HepG2 (cell line): ENCODE measurements at regions not wholly inside any gene's neighbourhood (a gene's known extent, or its start where the extent isn't known, plus 50 kb on each side); places are given as distances from the start of the nearest gene placed in this dataset.

ENCODE experiments used
- ATAC-seq: fragments of 200-7000 bp; cut with Tn5 transposase; 3 replicates; pipeline ENCODE4 v1.9.1; 2020; ENCODE audit warnings: mild to moderate bottlenecking, moderate library complexity
- BruUV-seq: library from RNA; stranded (reverse); fragments of 400-500 nt; replicated peaks from 2 replicates; lab custom pipeline; 2021; lab: Mats Ljungman, UMichigan
- CTCF ChIA-PET: fragments of 300-600 bp; formaldehyde crosslinking; extraction: SDS; loops from one replicate; lab custom pipeline; 2021; ENCODE audit warnings: low total read pairs, inconsistent platforms, low intra/inter-chr PET ratio; lab: Yijun Ruan, JAX
- POLR2A ChIA-PET: fragments of 350-600 bp; sonication (Branson Sonifier 250); formaldehyde crosslinking; loops from one replicate; lab custom pipeline; 2020; ENCODE audit warnings: antibody characterized with exemption, inconsistent platforms; lab: Yijun Ruan, JAX
- DNase-seq: peaks from one replicate; pipeline ENCODE4 v3.0.0-alpha.2; 2015; ENCODE audit warnings: low spot score
- FAIRE-seq: peaks from 3 replicates; lab custom pipeline; 2011; peaks lifted over from hg19 to GRCh38; lab: Jason Lieb, UNC
- H2AFZ ChIP-seq: one replicate; pipeline ENCODE4 v1.6.1; 2011; ENCODE audit warnings: low read length, inconsistent platforms
- H3K27ac ChIP-seq: fragments of 300-600 bp; 3 replicates; pipeline ENCODE4 v1.8.0; 2011; ENCODE audit warnings: mixed run types, mild to moderate bottlenecking, mixed read lengths, low read length, inconsistent platforms; ENCODE audit not compliant: insufficient read depth; ENCODE audit errors: extremely low read length
- H3K27me3 ChIP-seq, 2 experiments: fragments of 200-600 bp in 1 of 2; 2 replicates in 1 of 2; 3 replicates in 1 of 2; pipeline versions ENCODE4 v1.6.0 to v1.8.0; 2011; ENCODE audit warnings: low read length in 2 of 2, mild to moderate bottlenecking in 2 of 2, moderate library complexity in 2 of 2, inconsistent platforms in 1 of 2; ENCODE audit not compliant: insufficient read depth in 2 of 2, control insufficient read depth in 1 of 2
- H3K36me3 ChIP-seq, 2 experiments: fragments of 200-600 bp in 1 of 2; replicated peaks in 1 of 2; 2 replicates in 1 of 2; 3 replicates in 1 of 2; pipeline versions ENCODE4 v1.5.1 to v1.8.0; 2011; ENCODE audit warnings: low read length in 2 of 2, inconsistent platforms in 1 of 2; ENCODE audit not compliant: insufficient read depth in 2 of 2, control insufficient read depth in 1 of 2
- H3K4me1 ChIP-seq: 2 replicates; pipeline ENCODE4 v1.5.1; 2012; ENCODE audit warnings: low read length, inconsistent platforms; ENCODE audit not compliant: insufficient read depth
- H3K4me2 ChIP-seq: 2 replicates; pipeline ENCODE4 v1.6.0; 2011; ENCODE audit warnings: low read depth, low read length, inconsistent platforms
- H3K4me3 ChIP-seq, 3 experiments: fragments of 200-600 bp in 1 of 3; sonication (generic), shearing (Covaris generic) in 1 of 3; replicated peaks in 1 of 3; 2 replicates each; pipeline ENCODE4 v1.5.1; 2011 to 2016; ENCODE audit warnings: low read length in 3 of 3, inconsistent platforms in 2 of 3, low read depth in 2 of 3, mild to moderate bottlenecking in 2 of 3, control low read depth in 1 of 3, mixed read lengths in 1 of 3; ENCODE audit not compliant: insufficient read depth in 1 of 3
- H3K79me2 ChIP-seq: one replicate; pipeline ENCODE4 v1.6.1; 2011; ENCODE audit warnings: low read length, inconsistent platforms; ENCODE audit not compliant: insufficient read depth
- H3K9ac ChIP-seq: 2 replicates; pipeline ENCODE4 v1.6.0; 2011; ENCODE audit warnings: mild to moderate bottlenecking, low read depth, low read length, inconsistent platforms; ENCODE audit not compliant: insufficient read depth
- H3K9me3 ChIP-seq: 2 replicates; pipeline ENCODE4 v1.5.1; 2012; ENCODE audit warnings: mild to moderate bottlenecking, low read length
- H4K20me1 ChIP-seq: 2 replicates; pipeline ENCODE4 v1.6.0; 2011; ENCODE audit warnings: inconsistent platforms, mild to moderate bottlenecking, low read length, moderate library complexity; ENCODE audit not compliant: insufficient read depth
- ARID3A ChIP-seq: IDR thresholded peaks from 2 replicates; pipeline ENCODE4 v1.6.1; 2012; ENCODE audit warnings: low read depth, low read length, improper control_type of control experiment
- SAFB2 ChIP-seq: sonication (generic); formaldehyde crosslinking; IDR thresholded peaks from 2 replicates; pipeline ENCODE4 v1.5.1; 2020; ENCODE audit warnings: missing genetic modification reagents, low read depth, mild to moderate bottlenecking, borderline replicate concordance
- ZFP37 ChIP-seq: sonication (generic); formaldehyde crosslinking; IDR thresholded peaks from 2 replicates; pipeline ENCODE4 v1.4.0; 2020; ENCODE audit warnings: missing genetic modification reagents, borderline replicate concordance
- ZNF512 ChIP-seq: sonication (generic); formaldehyde crosslinking; IDR thresholded peaks from 2 replicates; pipeline ENCODE4 v1.4.0; 2020; ENCODE audit warnings: mild to moderate bottlenecking, missing genetic modification reagents
- ZNF619 ChIP-seq: sonication (generic); formaldehyde crosslinking; IDR thresholded peaks from 2 replicates; pipeline ENCODE4 v1.4.0; 2020; ENCODE audit warnings: mild to moderate bottlenecking, missing genetic modification reagents
- ZNF768 ChIP-seq: sonication (generic); formaldehyde crosslinking; IDR thresholded peaks from 2 replicates; pipeline ENCODE4 v1.4.0; 2020; ENCODE audit warnings: missing genetic modification reagents
- WGBS: methylation state at CpG from one replicate; pipeline ENCODE4 v1.1.6; 2017; ENCODE audit warnings: low lambda C conversion rate; 5-methylcytosine and 5-hydroxymethylcytosine counted together
- in situ Hi-C: cut with HindIII; loops from 2 replicates; pipeline ENCODE4 v1.10.0; 2017; ENCODE audit warnings: low pct_unique_long_range_greater_than_20kb; ENCODE audit not compliant: extremely low pct_ligation_motif_present
- intact Hi-C: fragments of 100-400 bp; cut with micrococcal nuclease; formaldehyde crosslinking; loops from one replicate; pipeline ENCODE4 v1.10.0; 2022; ENCODE audit not compliant: unreplicated experiment
- TF ChIP-seq, protein P1 (sequence below): sonication (generic); formaldehyde crosslinking; IDR thresholded peaks from 2 replicates; pipeline ENCODE4 v1.8.0; 2023; ENCODE audit warnings: mild to moderate bottlenecking, missing genetic modification reagents

DNA sequence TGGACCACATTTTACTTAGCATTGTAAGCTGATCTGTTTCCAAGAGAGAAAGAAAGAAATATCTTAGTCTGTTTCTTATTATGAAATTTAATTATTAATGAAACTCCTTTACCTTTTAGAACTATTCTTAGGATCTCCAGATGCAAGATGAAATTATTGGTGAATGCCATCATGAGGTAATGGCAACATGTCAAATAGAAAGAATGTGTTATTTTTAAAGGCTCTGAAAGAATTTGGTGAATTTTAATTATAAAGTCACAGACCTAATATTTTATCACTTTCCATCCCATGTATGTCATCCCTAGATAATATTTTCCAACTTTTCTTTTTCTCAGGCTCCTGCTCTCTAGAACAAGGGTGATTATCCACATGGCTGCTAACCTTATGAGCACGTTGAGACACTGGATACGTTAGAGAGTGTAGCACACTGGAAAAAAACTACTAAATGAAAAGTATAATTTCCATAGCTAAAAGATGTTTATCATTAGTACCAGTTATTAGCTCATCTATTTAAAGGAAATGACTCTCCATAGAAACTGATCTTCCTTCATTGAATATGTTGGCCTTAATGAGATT is 95.2 kb upstream of the SCG2 start:
- BruUV-seq, result no TSS peak
- Histone ChIP-seq H2AFZ (no peak overlapping the region), H3K4me3 (no peak overlapping the region), H3K36me3 (no peaks in the 10 kb centered on the region), H3K4me2 (no peak overlapping the region), H3K9me3 (no peaks in the 10 kb centered on the region), H4K20me1 (no peaks in the 10 kb centered on the region), H3K79me2 (no peaks in the 10 kb centered on the region), H3K4me1 (0 out of 2 replicates have a peak, but pooled peaks cover 8% of the 10 kb centered on the region), H3K27me3 (no peaks in the 10 kb centered on the region), H3K9ac (no peak overlapping the region), H3K27ac (no peak overlapping the region)
- CTCF ChIA-PET, result no interaction called here
- DNase-seq (no peak), FAIRE-seq (no peak)
- intact Hi-C loops, result no loop called here
- no peak for TF ChIP-seq SAFB2
- TF ChIP-seq ARID3A, result no peak
- no peak for TF ChIP-seq ZNF619 (CRISPR knock-in tag)
- TF ChIP-seq ZFP37 (CRISPR knock-in tag), result no peak
- TF ChIP-seq, protein P1, sequence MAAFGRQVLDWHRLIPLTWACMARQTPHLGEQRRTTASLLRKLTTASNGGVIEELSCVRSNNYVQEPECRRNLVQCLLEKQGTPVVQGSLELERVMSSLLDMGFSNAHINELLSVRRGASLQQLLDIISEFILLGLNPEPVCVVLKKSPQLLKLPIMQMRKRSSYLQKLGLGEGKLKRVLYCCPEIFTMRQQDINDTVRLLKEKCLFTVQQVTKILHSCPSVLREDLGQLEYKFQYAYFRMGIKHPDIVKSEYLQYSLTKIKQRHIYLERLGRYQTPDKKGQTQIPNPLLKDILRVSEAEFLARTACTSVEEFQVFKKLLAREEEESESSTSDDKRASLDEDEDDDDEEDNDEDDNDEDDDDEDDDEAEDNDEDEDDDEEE, result no peak
- TF ChIP-seq ZNF512, result no peak
- no peak for TF ChIP-seq ZNF768 (CRISPR knock-in tag)
- TF ChIP-seq, all 625 proteins: peak for 0
- ATAC-seq, result no peak
- in situ Hi-C loops, result loop anchor here (10.0 kb wide), 1 partner anchor 97 kb away; no protein-coding TSS in a partner anchor
- WGBS, result 17% methylated on average over 2 of the region's 2 CpGs
- POLR2A ChIA-PET, result no interaction called here
